Urothelium cell line (cell line): ENCODE measurements at regions not wholly inside any gene's neighbourhood (a gene's known extent, or its start where the extent isn't known, plus 50 kb on each side); places are given as distances from the start of the nearest gene placed in this dataset.

Experiments
- DNase-seq: peaks from one replicate; pipeline ENCODE4 v3.0.0; 2011; ENCODE audit warnings: low spot score, mixed read lengths
- FAIRE-seq: peaks from 2 replicates; lab custom pipeline; 2011; peaks lifted over from hg19 to GRCh38; lab: Jason Lieb, UNC

- FAIRE-seq (no peak), DNase-seq (no peak)
Observed at GRCh38 chr13:34422956-34423355, 519.1 kb upstream of the NBEA start.

DNA sequence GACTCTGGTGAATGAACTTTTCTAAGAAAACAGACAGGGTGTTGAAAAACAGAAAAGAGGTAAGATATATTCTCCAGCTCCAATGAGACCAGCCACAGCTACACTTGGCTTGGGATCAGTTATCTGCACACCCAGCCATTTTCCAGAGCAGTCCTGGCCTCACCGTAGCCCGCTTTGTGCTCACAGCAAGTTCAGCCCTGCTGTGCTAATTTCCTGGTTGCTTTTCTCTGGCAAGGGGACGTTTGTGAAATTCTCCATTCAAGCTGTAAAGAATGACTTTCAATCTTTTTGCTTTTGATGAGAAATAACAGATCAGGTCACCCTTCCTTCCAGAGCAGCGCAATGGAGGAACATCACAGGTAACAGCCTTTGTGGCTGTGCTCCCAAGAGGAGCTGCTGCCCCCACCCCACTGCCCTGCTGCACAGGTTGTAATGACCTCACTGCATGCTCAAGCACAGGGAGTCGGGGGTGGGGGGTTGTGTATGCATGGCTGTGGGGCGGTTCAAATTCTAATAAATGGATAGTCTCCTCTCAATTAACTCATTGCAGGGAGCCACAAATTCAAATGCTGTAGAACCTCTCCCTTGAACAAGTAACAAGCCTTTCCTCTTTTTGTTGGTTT lies 516.6 kb upstream of the NBEA start:
- DNase-seq (no peak), FAIRE-seq (no peak)

GRCh38 chr13:34428911-34429310 lies 513.2 kb upstream of the NBEA start:
- no peak for FAIRE-seq

GRCh38 chr13:34430294-34430693 lies 511.8 kb upstream of the NBEA start:
- FAIRE-seq (no peak), DNase-seq (no peak)

More at GRCh38 chr13:34428911-34429310, 513.2 kb upstream of the NBEA start:
- DNase-seq: no peak

GRCh38 chr13:34431827-34432581 lies 510.1 kb upstream of the NBEA start:
- FAIRE-seq (no peak), DNase-seq (no peak)

GRCh38 chr13:34435338-34435737 lies 506.7 kb upstream of the NBEA start:
- DNase-seq: peak; percentile 34
- no peak for FAIRE-seq

DNA sequence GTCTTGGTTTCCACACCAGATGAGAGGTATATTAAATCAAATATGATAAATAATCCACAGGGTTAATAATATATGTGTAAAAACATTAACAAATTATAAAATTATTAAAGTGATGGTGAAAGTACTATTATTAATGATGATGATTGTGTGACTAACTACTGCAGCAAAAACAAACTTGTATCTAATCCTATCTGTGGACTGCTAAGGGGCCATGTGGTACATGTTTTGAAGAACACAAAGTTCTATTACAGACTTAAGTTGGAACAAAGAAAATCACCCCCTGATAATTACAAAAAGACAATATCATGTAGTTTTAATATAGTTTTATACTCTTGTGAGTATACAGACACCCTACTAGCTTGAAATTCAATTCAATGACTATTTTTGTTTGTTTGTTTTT lies 504.2 kb upstream of the NBEA start:
- no peak for DNase-seq
- FAIRE-seq: no peak

DNA sequence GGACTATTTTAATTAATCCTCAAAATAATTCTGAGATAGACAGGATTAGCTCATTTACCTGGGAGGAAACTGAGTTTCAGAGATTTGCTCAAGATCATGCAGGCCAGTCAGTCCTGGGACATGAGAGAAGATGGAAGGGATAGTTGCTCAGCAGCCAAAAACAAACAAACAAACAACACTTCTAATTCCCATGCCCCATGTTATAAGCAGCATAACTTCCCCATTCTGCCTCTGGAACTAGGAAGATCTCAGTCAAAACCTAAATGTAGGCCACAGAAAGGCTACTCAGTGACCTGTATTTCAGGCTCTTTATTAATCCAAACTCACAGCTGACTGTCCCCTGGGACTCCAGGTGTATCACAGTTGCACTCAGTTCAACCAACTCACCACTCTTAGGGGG lies 489.2 kb upstream of the NBEA start:
- no peak for FAIRE-seq

GRCh38 chr13:34458756-34459715 lies 483.0 kb upstream of the NBEA start:
- FAIRE-seq: no peak
- DNase-seq: no peak

More for the DNA sequence above, 489.2 kb upstream of the NBEA start:
- no peak for DNase-seq

DNA sequence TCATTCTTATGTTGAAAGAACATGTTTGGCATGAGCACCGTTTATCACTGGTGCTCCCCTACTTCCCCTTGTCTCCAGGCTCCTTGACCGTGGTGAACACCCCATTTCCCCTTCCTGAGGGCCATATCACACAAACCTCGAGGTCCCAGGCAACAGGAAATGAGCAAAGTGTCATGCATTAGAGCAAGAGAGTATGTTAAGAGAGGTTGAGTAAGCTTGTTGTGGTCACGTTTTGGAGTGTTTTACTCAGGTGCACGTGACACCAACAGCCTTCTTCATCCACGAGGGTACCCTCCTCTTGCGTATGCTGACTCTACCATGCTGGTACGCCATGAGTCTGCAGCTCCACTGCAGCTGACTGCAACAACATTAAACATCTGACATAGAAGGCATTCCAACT lies 482.2 kb upstream of the NBEA start:
- FAIRE-seq (no peak), DNase-seq (no peak)

- no peak for FAIRE-seq
- DNase-seq: peak; percentile 55
Observed at GRCh38 chr13:34462843-34463242, 479.2 kb upstream of the NBEA start.

DNA sequence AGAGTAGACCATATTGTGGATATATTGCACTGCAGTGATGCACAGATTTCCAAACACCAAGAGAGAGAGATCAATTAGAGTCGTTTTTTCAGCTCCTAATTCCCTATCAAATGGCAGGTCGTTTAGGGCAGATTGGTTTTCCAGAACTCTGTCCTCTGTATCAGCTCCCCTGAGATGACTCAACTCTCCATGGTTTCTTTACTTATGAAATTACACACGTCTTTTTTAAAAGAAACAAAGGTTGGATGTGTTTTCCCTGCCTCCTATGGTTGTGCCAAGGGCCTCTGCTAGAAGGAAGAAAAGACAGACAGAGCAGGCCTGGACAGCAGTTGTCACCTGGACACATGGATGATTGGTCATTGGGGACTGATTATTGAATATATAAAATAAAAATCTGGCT lies 478.1 kb upstream of the NBEA start:
- DNase-seq: peak; percentile 3
- FAIRE-seq: no peak

- FAIRE-seq (no peak), DNase-seq (no peak)
Observed at GRCh38 chr13:34465423-34465922, 476.6 kb upstream of the NBEA start.

- FAIRE-seq (no peak), DNase-seq (no peak)
Observed at GRCh38 chr13:34466301-34466700, 475.8 kb upstream of the NBEA start.

- FAIRE-seq: no peak
- no peak for DNase-seq
Observed at GRCh38 chr13:34467450-34468083, 474.5 kb upstream of the NBEA start.

GRCh38 chr13:34469196-34469986 lies 472.7 kb upstream of the NBEA start:
- DNase-seq (no peak), FAIRE-seq (no peak)

- FAIRE-seq: no peak
- DNase-seq: no peak
Observed at GRCh38 chr13:34474187-34474868, 467.7 kb upstream of the NBEA start.

GRCh38 chr13:34478376-34478775 lies 463.7 kb upstream of the NBEA start:
- FAIRE-seq: no peak
- DNase-seq: no peak

DNA sequence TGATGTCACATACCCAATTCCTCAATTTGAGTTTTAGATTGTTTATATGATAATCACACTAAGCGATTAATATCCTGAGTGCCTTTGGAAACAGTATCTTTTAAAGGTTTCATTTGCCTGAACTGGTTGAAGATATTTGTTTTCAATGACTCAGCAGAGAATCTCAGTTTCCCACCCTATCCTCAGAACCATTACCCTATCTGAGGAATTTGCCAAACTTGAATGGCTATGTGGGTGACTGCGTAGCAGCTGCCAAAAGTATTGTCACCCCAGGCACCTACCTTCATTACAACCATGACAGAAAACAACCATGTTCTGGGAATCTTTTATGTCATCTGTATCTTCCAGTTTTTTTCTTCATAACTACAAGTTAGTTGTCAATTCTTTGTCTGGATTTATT lies 440.1 kb upstream of the NBEA start:
- DNase-seq (no peak), FAIRE-seq (no peak)
